ENCODE measurements at regions not wholly inside any gene's neighbourhood (a gene's known extent, or its start where the extent isn't known, plus 50 kb on each side); places are given as distances from the start of the nearest gene placed in this dataset.

GRCh38 chr14:101226603-101227425 is 323.3 kb upstream of the RTL1 start:
- TF ChIP-seq CTCF (IDR thresholded peaks at IDR 0.05; ENCODE audit: low read depth, low read length) (no peak), EZH2phosphoT487 (IDR thresholded peaks at IDR 0.05; ENCODE audit: low read depth) (no peak)

Data from OCI-LY3 (cell line).